ENCODE measurements at regions not wholly inside any gene's neighbourhood (a gene's known extent, or its start where the extent isn't known, plus 50 kb on each side); places are given as distances from the start of the nearest gene placed in this dataset.
"Not testable (repeated sequence)": the region's sequence is repeated elsewhere in the genome, so short reads cannot be mapped to it uniquely, and the experiment has no call there.

- no peak for DNase-seq (ENCODE audit: low spot score)
Observed at GRCh38 chr21:28877318-28877884, 115.3 kb downstream of the LTN1 start.

GRCh38 chr21:28875078-28875477 is 117.6 kb downstream of the LTN1 start:
- no peak for DNase-seq (ENCODE audit: low spot score)

- DNase-seq (ENCODE audit: low spot score) = no peak
Observed at GRCh38 chr21:28872218-28872617, 120.5 kb downstream of the LTN1 start.

GRCh38 chr21:28871388-28872010 is 121.2 kb downstream of the LTN1 start:
- DNase-seq (ENCODE audit: low spot score) = no peak

GRCh38 chr21:28867401-28867800 is 125.3 kb downstream of the LTN1 start:
- DNase-seq (ENCODE audit: low spot score) = no peak

- no peak for DNase-seq (ENCODE audit: low spot score)
Observed at GRCh38 chr21:28865488-28866186, 127.0 kb downstream of the LTN1 start.

GRCh38 chr21:28858424-28858823 is 134.3 kb downstream of the LTN1 start:
- DNase-seq (ENCODE audit: low spot score) = no peak

- no peak for DNase-seq (ENCODE audit: low spot score)
Observed at GRCh38 chr21:28857752-28858151, 134.9 kb downstream of the LTN1 start.

GRCh38 chr21:28856588-28857250 is 136.0 kb downstream of the LTN1 start:
- DNase-seq (ENCODE audit: low spot score) = no peak

- no peak for DNase-seq (ENCODE audit: low spot score)
Observed at GRCh38 chr21:28852706-28853105, 140.0 kb downstream of the LTN1 start.

GRCh38 chr21:28851645-28852044 is 141.0 kb downstream of the LTN1 start:
- no peak for DNase-seq (ENCODE audit: low spot score)

GRCh38 chr21:28839237-28839636 is 153.4 kb downstream of the LTN1 start:
- DNase-seq (ENCODE audit: low spot score) = not testable (repeated sequence)

GRCh38 chr21:28837426-28837825 is 155.3 kb downstream of the LTN1 start:
- DNase-seq (ENCODE audit: low spot score) = not testable (repeated sequence)

GRCh38 chr21:28836588-28836987 is 156.1 kb downstream of the LTN1 start:
- not testable (repeated sequence) for DNase-seq (ENCODE audit: low spot score)

- no peak for DNase-seq (ENCODE audit: low spot score)
Observed at GRCh38 chr21:28834335-28835238, 158.1 kb downstream of the LTN1 start.

- no peak for DNase-seq (ENCODE audit: low spot score)
Observed at GRCh38 chr21:28833609-28834008, 159.1 kb downstream of the LTN1 start.

- no peak for DNase-seq (ENCODE audit: low spot score)
Observed at GRCh38 chr21:28833182-28833581, 159.5 kb downstream of the LTN1 start.

GRCh38 chr21:28832715-28833061 is 160.0 kb downstream of the LTN1 start:
- DNase-seq (ENCODE audit: low spot score) = no peak

GRCh38 chr21:28832013-28832714 is 160.5 kb downstream of the LTN1 start:
- no peak for DNase-seq (ENCODE audit: low spot score)

- DNase-seq (ENCODE audit: low spot score) = no peak
Observed at GRCh38 chr21:28828981-28829380, 163.7 kb downstream of the LTN1 start.

- no peak for DNase-seq (ENCODE audit: low spot score)
Observed at GRCh38 chr21:28828021-28828420, 164.7 kb downstream of the LTN1 start.

Measured in mucosa of gallbladder (tissue), 1 donor.